HG02840 (cell line): ENCODE measurements at regions not wholly inside any gene's neighbourhood (a gene's known extent, or its start where the extent isn't known, plus 50 kb on each side); places are given as distances from the start of the nearest gene placed in this dataset.
"Not testable (repeated sequence)": the region's sequence is repeated elsewhere in the genome, so short reads cannot be mapped to it uniquely, and the experiment has no call there.

ENCODE experiments used
- ATAC-seq: cut with Tn5 transposase; IDR thresholded peaks from one replicate; pipeline ENCODE4 v1.9.1; 2021; ENCODE audit warnings: mild to moderate bottlenecking, moderate library complexity, moderate number of reproducible peaks; ENCODE audit not compliant: unreplicated experiment, low FRiP score

GRCh38 chr1:157237522-157237921 is 99.3 kb upstream of the ETV3 start:
- ATAC-seq, result no peak

- no peak for ATAC-seq
Observed at GRCh38 chr1:157236072-157236471, 97.9 kb upstream of the ETV3 start.

DNA sequence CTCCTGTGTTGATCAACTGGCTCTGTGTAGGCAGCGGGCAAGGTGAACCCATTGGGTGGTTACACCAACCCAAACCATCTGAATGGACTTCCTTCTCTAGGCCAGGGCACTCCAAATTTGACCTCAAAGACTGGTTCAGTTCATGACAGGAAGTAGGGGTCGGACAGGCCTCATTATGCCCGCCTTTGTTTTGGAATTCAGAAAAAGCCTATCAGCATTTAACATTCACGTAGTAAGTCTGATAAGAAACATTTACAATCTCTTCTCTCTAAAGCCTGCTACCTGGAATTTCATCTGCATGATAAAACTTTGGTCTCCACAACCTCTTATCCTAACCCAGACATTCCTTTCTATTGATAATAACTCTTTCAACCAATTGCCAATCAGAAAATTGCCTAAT is 97.1 kb upstream of the ETV3 start:
- no peak for ATAC-seq

DNA sequence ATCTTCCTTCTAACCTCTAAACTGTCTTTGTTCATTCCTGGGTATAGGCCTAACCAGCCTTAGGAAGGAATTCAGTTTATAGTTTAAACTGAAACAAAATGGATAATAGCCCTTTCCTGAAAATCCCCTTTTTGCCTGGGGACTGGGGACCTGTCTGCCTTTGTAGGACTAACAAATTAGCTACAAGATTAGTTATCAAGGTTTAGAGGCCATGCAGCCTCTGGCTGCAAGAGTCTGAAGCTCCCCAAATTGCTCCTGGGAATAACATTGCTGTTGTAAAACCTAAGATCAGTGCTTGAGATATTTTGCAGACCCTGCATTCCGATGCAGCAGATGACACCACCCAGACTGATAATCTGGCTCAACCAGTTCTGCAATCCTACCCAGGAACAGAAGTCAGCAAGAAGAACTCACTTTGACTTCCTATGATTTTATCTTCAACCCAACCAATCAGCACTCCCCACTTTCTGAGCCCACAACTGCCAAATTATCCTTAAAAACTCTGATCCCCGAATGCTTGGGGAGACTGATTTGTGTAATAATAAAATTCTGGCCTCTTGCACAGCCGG is 96.6 kb upstream of the ETV3 start:
- ATAC-seq, result no peak

- ATAC-seq, result peak; percentile 75
Observed at GRCh38 chr1:157233131-157233530, 94.9 kb upstream of the ETV3 start.

- no peak for ATAC-seq
Observed at GRCh38 chr1:157231846-157232525, 93.8 kb upstream of the ETV3 start.

GRCh38 chr1:157230500-157230899 is 92.3 kb upstream of the ETV3 start:
- no peak for ATAC-seq

GRCh38 chr1:157227700-157228099 is 89.5 kb upstream of the ETV3 start:
- no peak for ATAC-seq

DNA sequence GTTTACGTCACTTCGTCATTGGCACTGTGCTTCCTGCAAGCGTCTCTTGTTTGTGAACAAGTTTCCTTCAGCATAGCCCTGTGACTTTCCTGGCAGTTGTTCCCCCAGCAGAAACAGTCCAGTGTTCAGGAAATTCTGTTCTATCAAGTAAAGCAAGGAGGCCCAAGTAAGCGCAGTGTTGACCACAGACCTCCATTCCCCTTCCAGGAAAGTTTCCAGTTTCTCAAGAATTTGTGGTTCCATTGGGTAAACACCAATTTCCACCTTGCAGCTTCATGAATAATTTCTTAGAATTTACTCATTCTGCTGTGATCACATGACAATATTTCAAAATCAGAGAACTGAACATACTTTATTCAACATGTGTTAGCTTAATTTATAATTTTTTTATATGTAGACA is 88.5 kb upstream of the ETV3 start:
- no peak for ATAC-seq

- ATAC-seq, result no peak
Observed at GRCh38 chr1:157219600-157219999, 81.4 kb upstream of the ETV3 start.

GRCh38 chr1:157219182-157219581 is 81.0 kb upstream of the ETV3 start:
- no peak for ATAC-seq

DNA sequence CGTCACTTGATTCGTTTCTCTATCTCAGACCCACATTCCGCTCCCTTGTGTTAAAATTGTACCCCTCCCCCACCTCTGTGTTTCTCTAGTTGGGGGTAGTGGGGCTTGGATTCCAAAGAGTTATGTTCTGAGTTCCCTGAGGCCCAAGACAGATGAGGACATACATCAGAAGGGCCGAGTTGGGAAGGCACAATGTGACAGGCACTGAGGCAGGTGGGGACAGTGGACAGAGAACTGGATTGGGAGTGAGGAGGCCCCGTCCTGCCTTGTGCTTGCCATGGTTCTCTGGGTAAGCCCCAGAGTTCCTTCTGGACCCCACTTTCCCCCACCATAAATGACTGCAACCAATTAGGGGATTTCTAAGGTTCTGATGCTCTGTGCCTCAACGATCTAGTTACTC is 80.5 kb upstream of the ETV3 start:
- no peak for ATAC-seq

GRCh38 chr1:157217486-157217885 is 79.3 kb upstream of the ETV3 start:
- ATAC-seq, result no peak

- no peak for ATAC-seq
Observed at GRCh38 chr1:157213836-157214235, 75.6 kb upstream of the ETV3 start.

DNA sequence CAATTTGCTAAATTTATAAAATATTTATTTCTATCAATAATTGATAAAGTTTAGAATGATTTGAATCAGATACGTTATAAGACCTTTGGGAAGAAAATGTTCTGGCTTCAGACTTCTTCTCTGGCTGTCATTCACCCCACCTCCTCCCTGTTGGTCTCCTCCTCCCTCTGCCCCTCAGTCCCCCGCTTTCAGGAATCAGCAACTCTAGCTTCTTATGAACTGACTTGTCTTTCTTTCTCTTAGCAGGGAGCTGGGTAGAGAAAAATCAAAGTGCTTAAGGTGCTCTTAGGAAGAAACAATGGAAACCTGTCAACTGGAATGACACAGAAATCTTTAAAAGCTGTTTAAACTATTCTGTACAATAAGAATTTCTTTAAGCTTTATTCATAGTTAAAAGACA is 71.3 kb upstream of the ETV3 start:
- ATAC-seq, result no peak

GRCh38 chr1:157205982-157206381 is 67.8 kb upstream of the ETV3 start:
- not testable (repeated sequence) for ATAC-seq

DNA sequence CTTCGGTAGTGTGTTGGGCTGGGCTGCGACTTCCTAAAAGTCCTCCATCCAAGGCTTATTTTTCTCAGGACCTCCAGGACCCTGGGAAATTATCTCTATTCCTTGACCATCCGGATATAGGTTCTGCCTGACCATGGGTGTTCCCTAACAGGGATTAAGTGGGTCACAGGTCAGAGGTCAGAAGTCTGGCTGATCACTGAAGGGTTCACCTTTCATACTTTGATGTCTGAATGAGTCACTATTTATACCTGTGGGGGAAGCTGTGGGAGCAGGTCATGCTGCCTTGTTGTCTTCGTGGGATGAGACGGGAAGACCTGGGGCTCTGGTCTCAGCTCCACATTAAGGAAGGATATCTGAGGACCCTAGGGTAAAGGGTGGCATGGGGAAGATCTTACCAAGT is 65.0 kb upstream of the ETV3 start:
- ATAC-seq, result no peak

- no peak for ATAC-seq
Observed at GRCh38 chr1:157202331-157202730, 64.1 kb upstream of the ETV3 start.

- no peak for ATAC-seq
Observed at GRCh38 chr1:157201767-157202166, 63.6 kb upstream of the ETV3 start.

GRCh38 chr1:157200451-157200850 is 62.3 kb upstream of the ETV3 start:
- ATAC-seq, result no peak

DNA sequence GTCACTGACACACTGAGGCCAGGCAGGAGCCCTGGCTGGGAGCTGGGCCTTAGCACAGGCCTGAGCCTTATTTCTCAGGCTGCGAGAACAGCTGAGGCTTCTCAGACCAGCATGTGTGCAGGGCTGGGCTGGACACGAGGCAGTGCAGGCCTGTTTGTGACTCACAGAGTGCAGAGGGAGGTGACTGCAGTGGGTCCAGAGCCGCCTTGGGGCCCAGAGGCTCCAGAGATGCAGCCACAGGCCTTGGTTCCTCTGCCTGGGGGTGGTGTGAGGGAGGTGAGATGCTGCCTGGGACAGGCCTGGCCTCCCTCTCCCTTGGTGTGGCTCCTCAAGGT is 61.2 kb upstream of the ETV3 start:
- no peak for ATAC-seq

DNA sequence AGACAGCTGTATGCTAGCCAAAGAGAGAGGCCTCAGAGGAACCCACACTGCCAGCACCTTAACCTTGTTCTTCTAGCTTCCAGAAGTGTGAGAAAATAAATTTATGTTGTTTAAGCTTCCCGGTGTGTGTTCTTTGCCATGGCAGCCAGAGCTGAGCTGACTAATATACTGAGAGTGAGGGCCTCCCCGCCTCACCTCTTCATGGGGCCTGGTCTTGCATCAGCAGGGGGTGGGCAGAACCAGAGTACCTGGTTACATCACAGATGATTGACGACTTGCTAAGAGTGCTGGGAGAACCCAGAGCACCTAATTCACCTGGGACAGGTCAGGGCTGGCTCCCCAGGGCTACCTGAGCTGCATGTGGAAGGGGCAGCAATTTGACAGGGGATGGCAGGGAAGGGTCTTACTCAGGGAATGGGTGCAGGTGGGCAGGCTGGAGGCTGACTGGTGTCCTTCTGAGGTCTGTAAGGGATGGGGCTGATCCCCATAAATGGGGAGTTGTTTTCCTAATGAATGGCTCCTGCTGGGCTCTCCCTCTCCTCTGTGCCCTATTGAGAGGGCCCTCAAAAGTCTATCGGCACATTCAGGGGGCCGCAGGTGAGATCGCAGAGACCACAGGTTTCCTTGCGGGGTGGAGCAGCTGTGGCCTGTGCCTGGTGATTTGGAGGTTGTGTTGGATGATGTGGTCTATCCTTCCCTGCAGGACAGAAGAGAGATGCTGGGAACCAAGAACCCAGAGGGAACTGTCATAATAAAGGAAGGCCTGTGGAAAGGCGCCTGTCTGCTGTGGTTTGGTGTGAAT is 60.6 kb upstream of the ETV3 start:
- no peak for ATAC-seq
